Fibroblast of gingiva (primary cell): ENCODE measurements at regions not wholly inside any gene's neighbourhood (a gene's known extent, or its start where the extent isn't known, plus 50 kb on each side); places are given as distances from the start of the nearest gene placed in this dataset.

Experiments
- DNase-seq: peaks from one replicate; pipeline ENCODE4 v3.0.0-alpha.2; 2011; ENCODE audit warnings: low read depth

- DNase-seq: no peak
Observed at GRCh38 chr9:80074439-80074838, 502.7 kb downstream of the TLE4 start.

GRCh38 chr9:80072451-80072850 lies 500.7 kb downstream of the TLE4 start:
- DNase-seq: no peak

- DNase-seq: no peak
Observed at GRCh38 chr9:80070071-80070742, 498.4 kb downstream of the TLE4 start.

- DNase-seq: no peak
Observed at GRCh38 chr9:80066931-80067330, 495.2 kb downstream of the TLE4 start.

- no peak for DNase-seq
Observed at GRCh38 chr9:80062567-80062966, 490.8 kb downstream of the TLE4 start.

GRCh38 chr9:80061940-80062339 lies 490.2 kb downstream of the TLE4 start:
- DNase-seq: peak; percentile 96

- DNase-seq: peak; percentile 61
Observed at GRCh38 chr9:80061096-80061495, 489.3 kb downstream of the TLE4 start.

- no peak for DNase-seq
Observed at GRCh38 chr9:80059979-80060378, 488.2 kb downstream of the TLE4 start.

- DNase-seq: no peak
Observed at GRCh38 chr9:80059191-80059590, 487.4 kb downstream of the TLE4 start.

GRCh38 chr9:80052830-80053229 lies 481.1 kb downstream of the TLE4 start:
- no peak for DNase-seq

GRCh38 chr9:80049096-80049782 lies 477.5 kb downstream of the TLE4 start:
- DNase-seq: no peak

GRCh38 chr9:80046481-80046880 lies 474.7 kb downstream of the TLE4 start:
- DNase-seq: no peak

GRCh38 chr9:80041821-80042220 lies 470.1 kb downstream of the TLE4 start:
- no peak for DNase-seq

- DNase-seq: no peak
Observed at GRCh38 chr9:80040457-80040856, 468.7 kb downstream of the TLE4 start.

- no peak for DNase-seq
Observed at GRCh38 chr9:80030801-80031200, 459.0 kb downstream of the TLE4 start.

GRCh38 chr9:80028501-80028900 lies 456.7 kb downstream of the TLE4 start:
- peak; percentile 94 for DNase-seq

GRCh38 chr9:80025796-80026520 lies 454.2 kb downstream of the TLE4 start:
- DNase-seq: no peak

- DNase-seq: no peak
Observed at GRCh38 chr9:80025131-80025530, 453.4 kb downstream of the TLE4 start.

- no peak for DNase-seq
Observed at GRCh38 chr9:80020530-80020929, 448.8 kb downstream of the TLE4 start.

- DNase-seq: no peak
Observed at GRCh38 chr9:80020056-80020455, 448.3 kb downstream of the TLE4 start.

GRCh38 chr9:80013891-80014290 lies 442.1 kb downstream of the TLE4 start:
- DNase-seq: no peak

- DNase-seq: no peak
Observed at GRCh38 chr9:80012557-80013330, 441.0 kb downstream of the TLE4 start.
